ENCODE measurements at regions not wholly inside any gene's neighbourhood (a gene's known extent, or its start where the extent isn't known, plus 50 kb on each side); places are given as distances from the start of the nearest gene placed in this dataset.
"Not testable (repeated sequence)": the region's sequence is repeated elsewhere in the genome, so short reads cannot be mapped to it uniquely, and the experiment has no call there.

GRCh38 chr14:98009177-98009576, 1212.0 kb downstream of the VRK1 start:
- ATAC-seq; DNase-seq; intact Hi-C loops (cut with DNase I): not testable (repeated sequence)

- intact Hi-C loops (cut with DNase I), result no loop called here
- DNase-seq, result no peak
- no peak for ATAC-seq
Observed at GRCh38 chr14:98010784-98011183, 1213.6 kb downstream of the VRK1 start.

GRCh38 chr14:98014851-98015615, 1217.9 kb downstream of the VRK1 start:
- intact Hi-C loops (cut with DNase I), result no loop called here
- no peak for DNase-seq
- ATAC-seq, result no peak

GRCh38 chr14:98015921-98016320, 1218.7 kb downstream of the VRK1 start:
- DNase-seq (no peak), ATAC-seq (no peak)
- intact Hi-C loops (cut with DNase I), result no loop called here

GRCh38 chr14:98018628-98019027, 1221.4 kb downstream of the VRK1 start:
- intact Hi-C loops (cut with DNase I), result no loop called here
- DNase-seq (no peak), ATAC-seq (no peak)

GRCh38 chr14:98022541-98023520, 1225.6 kb downstream of the VRK1 start:
- no peak for DNase-seq
- ATAC-seq, result no peak
- intact Hi-C loops (cut with DNase I), result no loop called here

- intact Hi-C loops (cut with DNase I), result no loop called here
- no peak for DNase-seq
- no peak for ATAC-seq
Observed at GRCh38 chr14:98028162-98028561, 1231.0 kb downstream of the VRK1 start.

GRCh38 chr14:98035396-98035795, 1236.6 kb downstream of the BCL11B start:
- intact Hi-C loops (cut with DNase I), result no loop called here
- ATAC-seq (no peak), DNase-seq (no peak)

- ATAC-seq (no peak), DNase-seq (no peak)
- intact Hi-C loops (cut with DNase I), result no loop called here
Observed at GRCh38 chr14:98037831-98038230, 1234.2 kb downstream of the BCL11B start.

- DNase-seq (no peak), ATAC-seq (no peak)
- intact Hi-C loops (cut with DNase I), result no loop called here
Observed at GRCh38 chr14:98056946-98057345, 1215.1 kb downstream of the BCL11B start.

- intact Hi-C loops (cut with DNase I), result no loop called here
- no peak for ATAC-seq
- DNase-seq, result no peak
Observed at GRCh38 chr14:98059106-98059505, 1212.9 kb downstream of the BCL11B start.

- DNase-seq (no peak), ATAC-seq (no peak)
- intact Hi-C loops (cut with DNase I), result no loop called here
Observed at GRCh38 chr14:98062083-98062482, 1209.9 kb downstream of the BCL11B start.

GRCh38 chr14:98069712-98070171, 1202.3 kb downstream of the BCL11B start:
- intact Hi-C loops (cut with DNase I), result no loop called here
- ATAC-seq (peak; percentile 3 to 73), DNase-seq (no peak)

GRCh38 chr14:98070536-98070935, 1201.5 kb downstream of the BCL11B start:
- ATAC-seq (no peak), DNase-seq (no peak)
- intact Hi-C loops (cut with DNase I), result no loop called here

- DNase-seq (no peak), ATAC-seq (no peak)
- intact Hi-C loops (cut with DNase I), result no loop called here
Observed at GRCh38 chr14:98074111-98074510, 1197.9 kb downstream of the BCL11B start.

GRCh38 chr14:98077176-98077575, 1194.8 kb downstream of the BCL11B start:
- intact Hi-C loops (cut with DNase I), result no loop called here
- DNase-seq (no peak), ATAC-seq (no peak)

GRCh38 chr14:98082833-98083232, 1189.2 kb downstream of the BCL11B start:
- ATAC-seq (no peak), DNase-seq (no peak)
- intact Hi-C loops (cut with DNase I), result no loop called here

GRCh38 chr14:98085751-98086150, 1186.2 kb downstream of the BCL11B start:
- DNase-seq (no peak), ATAC-seq (no peak)
- intact Hi-C loops (cut with DNase I), result no loop called here

GRCh38 chr14:98093111-98093510, 1178.9 kb downstream of the BCL11B start:
- DNase-seq, result no peak
- no peak for ATAC-seq
- intact Hi-C loops (cut with DNase I), result no loop called here

- intact Hi-C loops (cut with DNase I), result no loop called here
- ATAC-seq (no peak), DNase-seq (no peak)
Observed at GRCh38 chr14:98099527-98099926, 1172.5 kb downstream of the BCL11B start.

Measured in left cardiac atrium (tissue), 4 donors.